NB4 (cell line): ENCODE measurements at regions not wholly inside any gene's neighbourhood (a gene's known extent, or its start where the extent isn't known, plus 50 kb on each side); places are given as distances from the start of the nearest gene placed in this dataset.

ENCODE experiments used
- DNase-seq: peaks from one replicate; pipeline ENCODE4 v3.0.0; 2010; ENCODE audit warnings: low read depth
- H3K4me3 ChIP-seq: one replicate; pipeline ENCODE4 v1.5.1; 2011; ENCODE audit warnings: mild to moderate bottlenecking, low read depth, low read length, moderate library complexity
- CTCF ChIP-seq: IDR thresholded peaks from one replicate; pipeline ENCODE4 v1.5.1; 2012; ENCODE audit warnings: low read depth, low read length
- MAX ChIP-seq: IDR thresholded peaks from 2 replicates; pipeline ENCODE4 v1.6.1; 2011; ENCODE audit warnings: low read depth, low read length
- MYC ChIP-seq: IDR thresholded peaks from 2 replicates; pipeline ENCODE4 v1.6.1; 2011; ENCODE audit warnings: low read depth, low read length
- POLR2A ChIP-seq: IDR thresholded peaks from 2 replicates; pipeline ENCODE4 v1.6.1; 2011; ENCODE audit warnings: mild to moderate bottlenecking; ENCODE audit not compliant: insufficient read length; ENCODE audit errors: extremely low read depth

GRCh38 chr12:113697104-113697503 is 225.4 kb upstream of the LHX5 start:
- no peak for TF ChIP-seq CTCF
- no peak for TF ChIP-seq POLR2A
- TF ChIP-seq MAX: no peak
- no peak for TF ChIP-seq MYC
- DNase-seq: no peak
- no peak overlapping the region for H3K4me3 ChIP-seq

GRCh38 chr12:113693693-113694092 is 222.0 kb upstream of the LHX5 start:
- TF ChIP-seq POLR2A (no peak), CTCF (no peak), MAX (no peak), MYC (no peak)
- H3K4me3 ChIP-seq: no peak overlapping the region
- no peak for DNase-seq

- no peak for TF ChIP-seq MAX
- no peak for TF ChIP-seq CTCF
These were observed 217.5 kb upstream of the LHX5 start for GRCh38 chr12:113689047-113689610.

GRCh38 chr12:113688313-113688712 is 216.6 kb upstream of the LHX5 start:
- no peak overlapping the region for H3K4me3 ChIP-seq
- TF ChIP-seq POLR2A: no peak
- no peak for TF ChIP-seq MAX
- TF ChIP-seq CTCF: no peak
- TF ChIP-seq MYC: no peak
- DNase-seq: no peak

More at GRCh38 chr12:113689047-113689610, 217.5 kb upstream of the LHX5 start:
- no peak for DNase-seq
- no peak overlapping the region for H3K4me3 ChIP-seq

- TF ChIP-seq POLR2A (no peak), MYC (no peak), CTCF (no peak), MAX (no peak)
- DNase-seq: no peak
- no peak overlapping the region for H3K4me3 ChIP-seq
These were observed 213.5 kb upstream of the LHX5 start for GRCh38 chr12:113684908-113685782.
